NCI-H226 (cell line): ENCODE measurements at regions not wholly inside any gene's neighbourhood (a gene's known extent, or its start where the extent isn't known, plus 50 kb on each side); places are given as distances from the start of the nearest gene placed in this dataset.
A peak's percentile ranks its signal among the peaks of the same experiment; 100 is the strongest.
"Not testable (repeated sequence)": the region's sequence is repeated elsewhere in the genome, so short reads cannot be mapped to it uniquely, and the experiment has no call there.

ENCODE experiments used
- DNase-seq: peaks from one replicate; pipeline ENCODE4 v3.0.0-alpha.2; 2015

- peak; percentile 26 for DNase-seq
Observed at GRCh38 chr16:58828901-58829545, 94.9 kb upstream of the GOT2 start.

- DNase-seq: no peak
Observed at GRCh38 chr16:58824201-58824600, 90.1 kb upstream of the GOT2 start.

GRCh38 chr16:58821886-58822285 is 87.8 kb upstream of the GOT2 start:
- no peak for DNase-seq

GRCh38 chr16:58820411-58820810 is 86.3 kb upstream of the GOT2 start:
- DNase-seq: no peak

- DNase-seq: no peak
Observed at GRCh38 chr16:58815181-58815888, 81.2 kb upstream of the GOT2 start.

- DNase-seq: peak; percentile 14
Observed at GRCh38 chr16:58814348-58814801, 80.3 kb upstream of the GOT2 start.

GRCh38 chr16:58809213-58809612 is 75.1 kb upstream of the GOT2 start:
- DNase-seq: no peak

GRCh38 chr16:58807276-58807675 is 73.2 kb upstream of the GOT2 start:
- DNase-seq: no peak

- DNase-seq: no peak
Observed at GRCh38 chr16:58801838-58802237, 67.7 kb upstream of the GOT2 start.

GRCh38 chr16:58797137-58797801 is 63.2 kb upstream of the GOT2 start:
- DNase-seq: no peak

- no peak for DNase-seq
Observed at GRCh38 chr16:58793366-58793765, 59.2 kb upstream of the GOT2 start.

- DNase-seq: no peak
Observed at GRCh38 chr16:58792188-58792587, 58.1 kb upstream of the GOT2 start.

- DNase-seq: not testable (repeated sequence)
Observed at GRCh38 chr16:58790816-58791557, 56.9 kb upstream of the GOT2 start.

- no peak for DNase-seq
Observed at GRCh38 chr16:58789351-58789750, 55.2 kb upstream of the GOT2 start.
